ENCODE measurements at regions not wholly inside any gene's neighbourhood (a gene's known extent, or its start where the extent isn't known, plus 50 kb on each side); places are given as distances from the start of the nearest gene placed in this dataset.

DNA sequence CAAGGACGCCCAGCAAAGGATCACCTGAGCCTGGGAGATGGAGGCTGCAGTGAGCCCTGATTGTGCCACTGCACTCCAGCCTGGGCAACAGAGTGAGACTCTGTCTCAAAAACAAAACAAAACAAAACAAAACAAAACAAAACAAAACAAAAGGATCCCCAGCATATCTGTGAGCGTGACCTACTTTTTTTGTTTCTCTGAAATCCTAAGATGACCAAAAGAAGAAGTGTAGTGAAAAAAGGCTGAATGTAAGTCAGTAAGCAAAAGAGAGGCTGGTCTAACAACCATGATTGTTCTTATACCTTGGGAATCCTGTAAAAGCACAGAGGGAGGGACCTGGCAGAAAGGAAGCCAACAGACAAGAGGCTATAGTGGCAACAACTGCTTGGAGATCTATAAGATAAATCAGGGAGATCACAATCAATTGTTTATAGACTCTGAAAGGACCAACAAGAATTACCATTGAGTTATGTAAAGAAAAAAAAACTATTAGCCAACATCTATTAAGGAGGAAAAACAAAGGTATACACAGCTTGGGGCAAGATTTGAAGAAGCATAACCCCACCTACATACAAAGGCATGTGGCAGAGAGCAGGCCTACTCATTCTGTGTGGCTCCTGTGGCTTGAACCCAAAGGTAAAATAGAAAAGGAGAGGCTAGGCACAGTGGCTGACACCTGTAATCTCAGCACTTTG is 255.2 kb upstream of the KLF14 start:
- DNase-seq (ENCODE audit: low spot score): no peak
- no peak for ATAC-seq

DNA sequence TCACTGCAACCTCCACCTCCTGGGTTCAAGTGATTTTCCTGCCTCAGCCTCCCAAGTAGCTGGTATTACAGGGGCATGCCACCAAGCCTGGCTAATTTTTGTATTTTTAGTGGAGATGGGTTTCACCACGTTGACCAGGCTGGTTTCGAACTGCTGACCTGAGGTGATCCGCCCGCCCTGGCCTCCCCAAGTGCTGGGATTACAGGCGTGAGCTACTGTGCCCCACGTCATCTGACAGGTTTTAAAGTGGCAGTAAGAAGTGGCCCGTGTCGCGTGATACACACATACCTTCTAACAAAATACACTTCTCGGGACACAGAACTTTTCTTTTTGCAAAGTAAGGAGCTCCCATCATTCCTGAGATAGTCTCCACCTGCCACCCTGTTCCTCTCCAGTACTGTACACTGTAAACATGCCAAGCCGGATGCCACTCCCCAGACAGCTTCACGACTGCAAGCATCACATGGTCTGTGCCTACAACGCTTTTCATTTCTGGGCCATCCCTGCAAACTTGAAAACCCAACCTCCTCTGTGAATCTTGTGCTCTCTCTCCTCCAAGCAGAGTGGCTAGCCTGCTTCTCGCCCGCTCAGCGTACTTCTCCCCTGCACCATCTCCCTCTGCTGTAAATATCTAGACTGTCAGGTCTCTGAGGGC is 256.3 kb upstream of the KLF14 start:
- ATAC-seq (no peak), DNase-seq (ENCODE audit: low spot score) (no peak)

DNA sequence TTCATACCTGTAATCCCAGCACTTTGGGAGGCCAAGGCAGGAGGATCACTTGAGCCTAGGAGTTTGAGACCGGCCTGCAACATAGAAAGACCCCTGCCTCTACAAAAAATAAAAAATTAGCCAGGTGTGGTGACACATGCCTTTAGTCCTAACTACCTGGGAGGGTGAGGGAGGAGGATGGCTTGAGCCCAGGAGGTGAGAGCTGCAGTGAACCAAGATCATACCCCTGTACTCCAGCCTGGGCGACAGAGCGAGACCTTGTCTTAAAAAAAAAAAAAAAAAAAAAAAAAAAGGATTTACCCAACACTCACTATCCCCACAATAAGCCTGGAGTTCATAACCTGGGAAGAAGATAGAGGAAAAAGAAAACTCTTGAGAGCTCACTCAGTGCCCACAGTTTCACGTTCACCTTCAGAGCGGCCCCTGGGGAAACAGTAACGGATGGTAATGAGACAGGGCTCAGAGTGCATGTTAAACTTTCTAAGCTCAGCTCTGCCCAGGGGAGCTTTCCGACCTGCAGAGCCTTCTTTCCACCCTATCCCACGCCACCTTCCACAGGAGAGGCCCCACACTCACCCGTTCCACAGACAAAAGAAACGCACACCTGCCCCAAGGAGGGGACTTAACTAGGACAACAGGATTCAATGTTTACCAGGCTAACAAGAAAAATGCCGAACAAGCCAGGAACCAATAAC is 259.8 kb upstream of the KLF14 start:
- ATAC-seq (peak; percentile 8), DNase-seq (ENCODE audit: low spot score) (no peak)

DNA sequence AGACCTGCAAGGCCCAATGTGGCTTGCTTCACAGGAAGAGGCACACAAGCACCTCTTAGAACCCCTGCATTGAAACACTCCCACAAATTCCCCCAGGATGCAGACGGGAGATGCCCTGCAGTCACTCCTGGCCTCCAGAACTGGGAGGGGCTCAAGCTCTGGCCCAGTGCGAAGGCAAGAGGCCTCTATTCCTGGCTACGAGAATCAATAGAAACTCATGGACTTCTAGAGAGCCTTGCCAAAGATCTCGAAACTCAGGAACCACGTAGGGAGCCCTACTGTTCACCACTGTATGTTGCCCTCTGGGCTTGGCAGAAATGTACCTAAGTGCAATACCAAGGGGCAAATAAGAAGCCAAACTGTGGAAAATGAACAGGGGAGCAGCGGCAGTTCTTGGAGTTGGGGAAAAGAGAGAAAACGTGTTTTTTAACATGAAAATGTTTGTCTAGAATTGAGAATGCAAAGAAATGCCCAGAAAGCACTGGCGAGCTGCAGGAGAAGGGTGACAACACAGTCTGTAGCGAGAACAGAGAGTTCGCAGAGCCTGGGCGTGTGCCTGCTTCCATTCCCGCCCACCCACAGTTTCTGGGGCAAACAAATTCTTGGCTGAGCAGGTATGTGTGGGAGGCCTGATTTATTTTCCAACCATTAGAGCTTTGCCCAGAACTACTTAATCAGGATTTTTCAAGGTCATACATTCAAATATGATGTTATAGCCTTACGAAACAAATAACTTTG is 260.5 kb upstream of the KLF14 start:
- ATAC-seq: peak; percentile 77

DNA sequence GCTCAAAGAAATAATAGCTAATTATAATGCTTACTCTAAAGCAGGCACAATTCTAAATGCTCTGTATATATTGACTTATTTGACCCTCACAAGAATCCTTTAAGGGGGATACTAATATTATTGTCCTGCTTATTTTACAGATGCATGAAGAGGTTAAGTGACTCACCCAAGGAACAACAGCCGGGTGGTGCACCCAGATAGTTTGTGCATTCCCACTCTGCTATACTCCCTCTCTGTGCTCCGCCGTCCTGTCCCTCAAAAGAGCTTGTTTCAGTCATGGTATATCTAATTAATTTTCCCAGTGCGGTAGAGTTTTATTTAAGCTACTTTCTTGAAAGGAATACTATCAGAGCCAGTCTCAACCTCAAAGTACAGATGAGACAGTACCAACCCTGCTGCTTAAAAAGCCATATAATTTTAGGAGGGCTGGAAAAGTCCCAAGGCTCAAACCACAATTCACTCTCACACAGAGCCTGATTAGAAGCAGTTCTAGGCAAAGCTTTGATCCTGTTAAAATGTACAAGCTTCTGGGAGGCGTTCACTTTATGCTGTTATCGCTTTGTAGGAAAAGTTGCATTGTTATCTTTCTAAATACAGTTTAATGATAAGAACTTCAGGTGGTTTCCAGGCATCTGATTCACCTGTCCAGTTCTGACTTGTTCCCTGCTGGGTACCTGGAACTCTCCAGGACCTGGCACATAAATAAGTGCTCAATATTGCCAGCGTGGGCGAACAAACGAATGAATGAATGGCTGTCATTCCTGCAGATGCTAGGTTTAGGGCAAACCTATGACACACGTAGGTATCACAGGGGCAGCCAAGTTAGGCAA is 261.5 kb upstream of the KLF14 start:
- peak; percentile 10 for ATAC-seq
- no peak for DNase-seq (ENCODE audit: low spot score)

More for the DNA sequence above, 260.5 kb upstream of the KLF14 start:
- peak; percentile 74 for DNase-seq (ENCODE audit: low spot score)

DNA sequence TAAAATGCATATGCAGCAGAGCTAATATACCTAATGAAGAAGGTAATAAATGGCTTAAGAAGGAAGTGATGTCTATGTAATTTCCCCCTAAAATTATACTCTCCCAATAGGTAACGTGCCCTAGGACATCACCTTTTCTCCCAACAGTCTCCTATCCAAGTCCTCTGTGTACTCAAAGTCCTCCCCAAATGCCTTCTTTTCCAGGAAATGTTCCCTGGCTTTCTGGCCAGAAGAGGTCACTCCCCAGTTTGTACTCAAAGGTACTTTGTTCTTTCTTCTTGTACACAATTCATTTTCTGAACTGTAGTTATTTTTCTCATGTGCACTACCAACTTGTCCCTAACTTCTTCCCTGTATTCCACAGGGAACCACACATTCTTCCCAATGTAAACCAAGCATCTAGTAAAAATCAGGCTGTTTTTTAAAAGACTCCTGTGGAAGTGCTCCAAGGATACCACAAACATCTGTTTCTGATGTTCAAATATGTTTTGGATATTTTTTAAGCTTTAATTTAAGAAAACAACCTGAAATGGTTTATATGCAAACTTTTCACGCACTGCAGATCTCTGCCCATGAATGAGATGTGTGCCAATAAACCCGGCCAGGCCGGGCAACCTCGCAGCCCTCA is 262.3 kb upstream of the KLF14 start:
- DNase-seq (ENCODE audit: low spot score): no peak
- ATAC-seq: peak; percentile 63

DNA sequence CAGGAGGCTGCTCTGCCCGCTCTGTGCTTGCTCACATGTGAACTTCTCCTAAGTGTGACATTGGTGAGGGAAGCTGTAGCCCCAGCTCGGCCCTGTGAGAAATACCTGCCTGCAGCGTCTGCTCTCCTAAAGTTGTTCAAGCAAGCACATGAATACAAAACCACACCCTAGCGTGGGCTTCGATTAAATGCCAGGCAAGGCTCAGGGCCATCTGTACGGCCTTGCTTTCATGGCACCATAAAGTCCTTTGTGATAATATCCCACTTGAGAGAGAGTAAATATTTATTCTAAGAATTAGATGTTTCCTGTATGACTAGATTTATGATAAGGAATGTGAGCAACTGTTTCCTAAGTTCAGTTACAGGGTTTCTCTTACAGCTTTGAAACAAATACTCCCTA is 262.8 kb upstream of the KLF14 start:
- ATAC-seq (peak; percentile 60), DNase-seq (ENCODE audit: low spot score) (no peak)

DNA sequence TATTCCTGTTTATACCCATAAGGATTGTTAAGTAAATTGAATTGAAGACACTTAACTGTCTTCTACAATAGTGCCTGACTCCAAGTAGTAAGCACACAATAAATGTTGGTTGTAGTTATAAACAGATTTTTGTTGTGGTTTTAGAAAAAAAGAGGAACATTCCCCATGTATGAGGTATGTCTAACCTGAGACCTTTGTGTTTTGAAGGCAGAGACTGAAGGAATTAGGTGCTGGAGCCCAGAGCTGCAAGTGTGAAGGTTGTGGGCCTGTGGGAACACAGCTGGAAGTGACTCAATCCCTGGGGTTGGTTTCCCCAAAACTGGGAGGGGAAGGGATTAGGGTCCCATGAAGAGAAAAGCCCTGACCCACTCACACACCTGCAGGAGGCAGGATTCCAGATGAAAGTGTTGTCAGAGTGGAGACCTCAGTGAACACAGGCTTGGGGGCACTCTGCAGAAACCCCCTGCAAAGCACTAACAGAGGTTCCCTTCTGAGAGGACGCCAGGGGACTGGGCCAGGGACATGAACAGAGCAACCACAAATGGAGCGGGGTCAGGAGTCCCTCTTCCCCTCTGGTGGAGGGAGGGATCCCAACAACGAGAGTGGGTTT is 265.1 kb upstream of the KLF14 start:
- ATAC-seq (no peak), DNase-seq (ENCODE audit: low spot score) (no peak)

DNA sequence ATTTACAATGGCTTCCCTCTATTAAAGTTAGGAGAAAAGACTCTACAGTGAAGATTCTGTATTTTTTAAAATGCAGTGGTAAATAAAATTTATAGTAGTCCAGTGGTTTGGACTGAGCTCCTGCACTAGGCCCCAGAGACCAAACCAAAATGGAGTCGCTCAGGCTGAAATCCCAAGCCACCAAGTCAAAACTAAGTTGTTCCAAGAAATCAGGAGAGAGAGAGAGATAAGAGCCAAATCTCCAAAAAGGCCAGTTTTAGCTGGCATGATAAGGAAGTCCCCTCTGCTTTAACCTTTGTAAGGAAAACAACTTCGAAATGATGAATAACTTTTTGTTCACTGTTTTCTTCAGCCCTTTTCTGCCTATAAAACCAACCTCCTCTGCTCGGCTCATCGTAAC is 265.9 kb upstream of the KLF14 start:
- ATAC-seq (no peak), DNase-seq (ENCODE audit: low spot score) (no peak)

DNA sequence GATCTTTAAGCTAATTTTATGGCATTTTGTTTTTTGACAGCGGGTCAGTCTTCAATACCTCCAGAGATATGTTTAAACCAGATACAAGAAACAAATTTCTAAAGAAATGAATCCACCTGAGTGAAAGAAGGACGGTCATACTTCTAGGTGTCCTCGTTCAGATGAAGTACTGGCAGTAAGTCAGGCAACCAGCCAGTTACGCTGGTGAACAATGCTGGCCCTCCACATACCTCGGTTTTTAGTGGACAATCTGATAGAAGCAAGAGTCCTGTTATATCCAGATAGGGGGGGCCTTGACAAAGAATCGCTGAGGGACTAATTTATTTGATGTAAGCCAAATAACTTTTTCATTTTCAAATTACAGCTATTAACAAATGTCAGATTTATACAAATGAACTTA is 266.4 kb upstream of the KLF14 start:
- no peak for ATAC-seq

DNA sequence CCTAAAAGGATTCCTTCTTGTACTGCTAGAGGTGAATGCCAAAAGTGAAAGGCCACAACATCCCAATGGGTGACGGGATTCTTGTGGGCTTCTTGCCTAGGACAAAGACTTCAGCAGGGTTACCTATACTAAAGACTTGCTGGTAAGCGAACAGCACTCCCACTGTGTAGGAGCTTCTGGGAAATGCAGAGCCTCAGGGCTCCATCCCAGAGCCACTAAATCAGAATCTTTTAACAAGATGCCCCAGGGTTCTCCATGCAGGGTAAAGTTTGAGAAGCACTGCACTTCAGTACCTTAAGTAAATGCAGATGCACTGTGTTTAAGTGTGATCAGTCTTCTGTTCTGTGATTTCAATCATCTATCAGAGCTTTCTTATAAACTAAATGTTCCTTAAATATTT is 266.9 kb upstream of the KLF14 start:
- DNase-seq (ENCODE audit: low spot score) (no peak), ATAC-seq (no peak)

More for the DNA sequence above, 266.4 kb upstream of the KLF14 start:
- no peak for DNase-seq (ENCODE audit: low spot score)

DNA sequence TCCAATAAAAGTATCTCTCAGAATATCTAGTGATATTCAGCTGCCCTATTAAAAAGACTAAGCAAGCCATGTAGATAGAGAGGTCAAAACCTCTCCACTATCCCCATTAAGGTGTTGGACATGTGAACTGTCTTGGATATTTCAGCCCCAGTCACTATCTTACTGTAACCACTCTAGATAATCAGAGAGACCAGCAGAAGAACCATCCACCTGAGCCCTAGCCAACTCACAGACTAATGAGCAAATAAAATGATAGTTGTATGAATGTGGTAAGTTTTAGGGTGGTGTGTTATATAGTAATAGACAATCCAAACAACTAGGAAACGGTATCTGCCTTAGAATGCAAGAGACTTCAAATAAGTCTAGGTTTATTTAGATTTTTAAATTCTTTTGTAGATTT is 268.6 kb upstream of the KLF14 start:
- ATAC-seq: no peak
- no peak for DNase-seq (ENCODE audit: low spot score)

DNA sequence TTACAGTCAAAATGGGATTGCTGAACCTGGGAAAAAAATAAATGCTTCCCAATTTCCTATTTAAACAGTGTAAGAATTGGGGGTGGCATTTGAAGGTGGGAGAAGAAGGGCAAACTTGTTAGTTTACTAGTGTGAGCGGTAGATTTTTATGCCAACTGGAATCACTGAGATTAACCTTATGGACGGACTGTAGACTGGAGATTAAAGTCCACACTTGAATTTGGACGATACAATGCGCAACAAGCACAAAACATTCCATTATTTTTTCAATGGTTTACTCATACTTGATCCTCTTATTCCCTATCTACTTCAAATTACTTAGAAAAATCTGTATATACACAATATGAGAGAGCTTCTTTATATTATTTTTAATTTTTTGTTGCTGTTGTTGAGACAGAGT is 269.6 kb upstream of the KLF14 start:
- ATAC-seq (peak; percentile 63), DNase-seq (ENCODE audit: low spot score) (no peak)

DNA sequence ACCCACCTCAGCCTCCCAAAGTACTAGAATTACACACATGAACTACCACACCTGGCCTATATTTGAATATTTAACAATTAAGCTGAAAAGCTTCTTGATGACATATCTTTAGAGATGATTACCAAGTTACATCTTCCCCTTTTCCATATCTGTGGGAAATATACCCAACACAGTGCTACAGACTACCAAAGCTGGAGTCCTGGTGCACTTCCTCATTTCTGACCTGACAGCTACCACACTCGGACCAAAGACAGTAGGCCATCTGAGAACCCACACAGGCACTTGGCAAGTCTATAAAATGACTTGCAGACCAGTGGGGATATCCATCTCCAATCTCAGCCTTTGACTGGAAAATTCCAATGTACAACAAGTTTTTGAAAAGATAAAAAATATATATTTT is 270.4 kb upstream of the KLF14 start:
- ATAC-seq: no peak
- DNase-seq (ENCODE audit: low spot score): no peak

DNA sequence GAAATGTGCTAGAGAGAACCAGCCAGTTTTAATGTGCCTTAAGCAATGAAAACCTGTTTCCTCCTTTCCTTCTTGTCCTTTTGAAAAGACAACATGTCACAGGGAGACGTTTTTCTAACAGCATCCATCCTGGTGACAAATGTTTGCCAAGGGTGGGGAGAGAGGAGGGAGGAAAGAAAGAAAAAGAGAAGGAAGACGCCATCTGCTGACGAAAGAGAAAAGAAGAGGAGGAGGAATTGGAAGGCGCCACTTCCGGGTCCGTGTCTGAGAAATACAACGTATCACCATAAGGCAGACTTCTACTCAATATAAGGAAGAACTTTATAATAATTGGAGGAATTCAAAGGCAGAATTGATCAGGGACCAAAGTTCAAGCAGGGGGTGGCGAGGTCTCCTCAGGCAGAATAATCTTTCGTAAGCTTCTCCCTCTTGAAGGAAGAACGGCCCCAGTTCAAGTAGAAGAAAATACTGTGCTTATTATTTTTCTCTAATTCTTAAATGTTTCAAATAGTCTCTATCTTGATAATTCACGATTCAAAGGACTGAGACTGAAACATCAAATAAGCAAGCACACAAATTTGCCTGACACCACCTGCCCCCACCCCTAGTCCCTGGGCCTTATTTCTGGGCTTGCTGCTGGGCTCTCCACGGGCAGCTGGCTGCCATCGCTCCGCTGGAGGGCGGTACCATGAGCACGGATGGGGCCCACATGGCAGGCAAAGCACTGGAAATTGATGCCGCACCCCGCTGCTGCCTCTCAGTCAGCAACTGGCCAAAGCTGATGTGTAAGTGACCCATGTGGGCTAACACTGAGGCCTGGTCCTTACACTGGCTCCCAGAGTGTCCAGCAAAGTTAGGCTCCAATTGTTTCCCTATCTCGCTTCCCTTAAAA is 273.7 kb upstream of the KLF14 start:
- no peak for DNase-seq (ENCODE audit: low spot score)

DNA sequence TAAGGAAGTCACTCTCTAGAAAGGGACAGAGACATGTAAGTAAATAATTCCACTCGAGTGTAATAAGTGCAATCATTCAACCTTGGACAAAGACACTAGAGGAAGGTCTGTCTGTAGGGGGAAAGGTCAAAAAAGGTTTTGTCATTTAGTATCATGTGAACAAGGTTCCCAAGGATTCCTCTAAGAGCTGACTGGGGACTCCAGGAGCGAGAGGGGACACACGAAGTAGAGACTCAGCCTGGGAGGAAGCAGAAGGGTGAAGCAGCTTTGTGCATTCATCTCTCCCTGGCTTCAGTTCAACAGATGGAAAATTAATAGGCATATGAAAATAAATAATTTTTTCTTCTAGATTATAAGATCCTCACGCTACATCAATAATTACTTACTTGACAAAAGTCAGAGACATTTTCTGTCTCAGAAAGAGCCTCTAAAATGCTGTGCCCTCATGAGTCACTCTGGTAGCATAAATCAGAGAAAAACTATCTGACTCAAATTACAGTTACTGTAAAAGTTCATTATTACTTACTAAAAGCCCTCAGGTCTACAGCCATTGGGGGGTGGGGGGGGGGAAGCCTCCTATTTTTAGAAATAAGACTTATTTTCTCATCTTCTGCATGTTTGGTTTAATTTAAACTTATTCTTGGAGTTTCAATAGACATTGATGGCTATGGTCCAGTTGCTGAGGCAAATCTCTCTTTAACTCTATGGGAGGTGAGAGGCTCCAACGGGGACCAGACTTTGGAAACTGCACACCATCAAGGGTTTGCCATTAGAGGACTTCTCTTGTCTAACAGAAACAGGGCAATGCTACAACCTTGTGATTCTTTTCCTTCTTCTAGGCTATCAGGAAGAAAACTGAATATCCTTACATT is 275.1 kb upstream of the KLF14 start:
- ATAC-seq (no peak), DNase-seq (ENCODE audit: low spot score) (no peak)

More for the DNA sequence above, 273.7 kb upstream of the KLF14 start:
- ATAC-seq: peak; percentile 72

DNA sequence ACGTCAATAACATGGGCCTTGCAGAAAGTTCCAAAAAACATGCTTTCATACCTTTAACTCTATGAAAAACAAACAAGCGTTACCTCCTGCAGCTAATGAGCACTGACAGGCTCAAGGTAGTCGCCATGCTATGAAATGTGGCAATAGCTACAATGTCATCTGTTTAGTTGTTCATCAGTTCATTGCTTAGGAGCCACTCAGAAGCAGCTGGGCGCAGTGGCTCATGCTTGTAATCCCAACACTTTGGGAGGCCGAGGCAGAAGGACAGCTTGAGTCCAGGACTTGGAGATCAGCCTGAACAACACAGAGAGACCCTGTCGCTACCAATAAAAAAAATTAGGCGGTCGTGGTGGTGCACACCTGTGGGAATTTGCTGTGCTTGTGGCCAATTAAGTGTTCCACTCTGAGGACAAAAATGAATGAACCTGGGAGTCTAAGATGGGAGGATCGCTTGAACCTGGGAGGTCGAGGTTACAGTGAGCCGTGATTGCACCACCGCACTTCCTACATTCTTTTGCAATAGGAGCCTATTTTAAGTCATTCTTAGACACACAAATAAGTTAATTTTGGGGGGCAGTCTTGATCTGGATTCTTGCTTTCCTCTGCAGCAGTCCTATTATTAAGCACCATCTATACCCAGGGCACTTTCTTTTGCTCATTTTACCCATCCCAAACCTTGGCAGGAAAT is 276.2 kb upstream of the KLF14 start:
- ATAC-seq (no peak), DNase-seq (ENCODE audit: low spot score) (no peak)

All from left lobe of liver (tissue), 2 donors.